ENCODE measurements at regions not wholly inside any gene's neighbourhood (a gene's known extent, or its start where the extent isn't known, plus 50 kb on each side); places are given as distances from the start of the nearest gene placed in this dataset.
"Not testable (repeated sequence)": the region's sequence is repeated elsewhere in the genome, so short reads cannot be mapped to it uniquely, and the experiment has no call there.

- DNase-seq, result no peak
Observed at GRCh38 chr2:38145236-38145635, 69.3 kb upstream of the CYP1B1 start.

GRCh38 chr2:38142627-38143026 is 66.7 kb upstream of the CYP1B1 start:
- DNase-seq, result no peak

- no peak for DNase-seq
Observed at GRCh38 chr2:38141501-38141900, 65.5 kb upstream of the CYP1B1 start.

- DNase-seq, result no peak
Observed at GRCh38 chr2:38138996-38139395, 63.0 kb upstream of the CYP1B1 start.

GRCh38 chr2:38138419-38138818 is 62.5 kb upstream of the CYP1B1 start:
- no peak for DNase-seq

- not testable (repeated sequence) for DNase-seq
Observed at GRCh38 chr2:38137958-38138357, 62.0 kb upstream of the CYP1B1 start.

- no peak for DNase-seq
Observed at GRCh38 chr2:38131676-38132075, 55.7 kb upstream of the CYP1B1 start.

GRCh38 chr2:38130876-38131275 is 54.9 kb upstream of the CYP1B1 start:
- no peak for DNase-seq

GRCh38 chr2:38129987-38130386 is 54.0 kb upstream of the CYP1B1 start:
- DNase-seq, result no peak

- no peak for DNase-seq
Observed at GRCh38 chr2:38129481-38129880, 53.5 kb upstream of the CYP1B1 start.

- DNase-seq, result no peak
Observed at GRCh38 chr2:38128653-38129052, 52.7 kb upstream of the CYP1B1 start.

- DNase-seq, result no peak
Observed at GRCh38 chr2:38127277-38127676, 51.3 kb upstream of the CYP1B1 start.

- DNase-seq, result no peak
Observed at GRCh38 chr2:38125842-38126241, 49.9 kb upstream of the CYP1B1 start.

Measured in hematopoietic multipotent progenitor cell treated with erythropoietin and hydrocortisone succinate and interleukin-3 and kit ligand, for 8 days (in vitro differentiated cells).